ENCODE measurements at regions not wholly inside any gene's neighbourhood (a gene's known extent, or its start where the extent isn't known, plus 50 kb on each side); places are given as distances from the start of the nearest gene placed in this dataset.

- no peak for DNase-seq
Measured at GRCh38 chr2:60659026-60659425, 97.0 kb upstream of the PAPOLG start.

- no peak for DNase-seq
Measured at GRCh38 chr2:60661073-60661738, 94.9 kb upstream of the PAPOLG start.

GRCh38 chr2:60662781-60663180, 93.3 kb upstream of the PAPOLG start:
- no peak for DNase-seq

GRCh38 chr2:60671966-60672365, 84.1 kb upstream of the PAPOLG start:
- no peak for DNase-seq

- DNase-seq: peak; percentile 69
Measured at GRCh38 chr2:60674524-60675165, 81.4 kb upstream of the PAPOLG start.

- no peak for DNase-seq
Measured at GRCh38 chr2:60675301-60675700, 80.8 kb upstream of the PAPOLG start.

GRCh38 chr2:60676706-60677330, 79.2 kb upstream of the PAPOLG start:
- no peak for DNase-seq

- DNase-seq: no peak
Measured at GRCh38 chr2:60677356-60677755, 78.7 kb upstream of the PAPOLG start.

- DNase-seq: no peak
Measured at GRCh38 chr2:60678551-60678950, 77.5 kb upstream of the PAPOLG start.

GRCh38 chr2:60679036-60679780, 76.9 kb upstream of the PAPOLG start:
- DNase-seq: no peak

GRCh38 chr2:60693551-60693950, 62.5 kb upstream of the PAPOLG start:
- DNase-seq: no peak

GRCh38 chr2:60695793-60696192, 60.3 kb upstream of the PAPOLG start:
- no peak for DNase-seq

GRCh38 chr2:60699617-60700016, 56.5 kb upstream of the PAPOLG start:
- no peak for DNase-seq

- no peak for DNase-seq
Measured at GRCh38 chr2:60706021-60706420, 50.0 kb upstream of the PAPOLG start.
